ENCODE measurements at regions not wholly inside any gene's neighbourhood (a gene's known extent, or its start where the extent isn't known, plus 50 kb on each side); places are given as distances from the start of the nearest gene placed in this dataset.

GRCh38 chr22:47304854-47305253, 542.4 kb downstream of the TBC1D22A start:
- no peak for TF ChIP-seq EZH2phosphoT487 (IDR thresholded peaks at IDR 0.05; ENCODE audit: borderline replicate concordance, low read length)
- TF ChIP-seq, protein P1, sequence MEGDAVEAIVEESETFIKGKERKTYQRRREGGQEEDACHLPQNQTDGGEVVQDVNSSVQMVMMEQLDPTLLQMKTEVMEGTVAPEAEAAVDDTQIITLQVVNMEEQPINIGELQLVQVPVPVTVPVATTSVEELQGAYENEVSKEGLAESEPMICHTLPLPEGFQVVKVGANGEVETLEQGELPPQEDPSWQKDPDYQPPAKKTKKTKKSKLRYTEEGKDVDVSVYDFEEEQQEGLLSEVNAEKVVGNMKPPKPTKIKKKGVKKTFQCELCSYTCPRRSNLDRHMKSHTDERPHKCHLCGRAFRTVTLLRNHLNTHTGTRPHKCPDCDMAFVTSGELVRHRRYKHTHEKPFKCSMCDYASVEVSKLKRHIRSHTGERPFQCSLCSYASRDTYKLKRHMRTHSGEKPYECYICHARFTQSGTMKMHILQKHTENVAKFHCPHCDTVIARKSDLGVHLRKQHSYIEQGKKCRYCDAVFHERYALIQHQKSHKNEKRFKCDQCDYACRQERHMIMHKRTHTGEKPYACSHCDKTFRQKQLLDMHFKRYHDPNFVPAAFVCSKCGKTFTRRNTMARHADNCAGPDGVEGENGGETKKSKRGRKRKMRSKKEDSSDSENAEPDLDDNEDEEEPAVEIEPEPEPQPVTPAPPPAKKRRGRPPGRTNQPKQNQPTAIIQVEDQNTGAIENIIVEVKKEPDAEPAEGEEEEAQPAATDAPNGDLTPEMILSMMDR (IDR thresholded peaks at IDR 0.05; ENCODE audit: low read depth, low read length, poor library complexity, severe bottlenecking): no peak
